ENCODE measurements at regions not wholly inside any gene's neighbourhood (a gene's known extent, or its start where the extent isn't known, plus 50 kb on each side); places are given as distances from the start of the nearest gene placed in this dataset.

- TF ChIP-seq ZFX (IDR thresholded peaks at IDR 0.05; ENCODE audit: borderline replicate concordance) (no peak), CTCF (IDR thresholded peaks at IDR 0.05) (no peak)
- H3K27ac ChIP-seq: no peak overlapping the region
These were observed 110.8 kb downstream of the SPRY1 start for GRCh38 chr4:123507376-123507775.

- H3K27ac ChIP-seq: no peak overlapping the region
- TF ChIP-seq ZFX (IDR thresholded peaks at IDR 0.05; ENCODE audit: borderline replicate concordance) (no peak), CTCF (IDR thresholded peaks at IDR 0.05) (no peak)
These were observed 113.6 kb downstream of the SPRY1 start for GRCh38 chr4:123510221-123510620.

GRCh38 chr4:123510659-123511058 lies 114.1 kb downstream of the SPRY1 start:
- TF ChIP-seq CTCF (IDR thresholded peaks at IDR 0.05) (no peak), ZFX (IDR thresholded peaks at IDR 0.05; ENCODE audit: borderline replicate concordance) (no peak)
- H3K27ac ChIP-seq: no peak overlapping the region

GRCh38 chr4:123516576-123516975 lies 120.0 kb downstream of the SPRY1 start:
- H3K27ac ChIP-seq: no peak overlapping the region
- TF ChIP-seq CTCF (IDR thresholded peaks at IDR 0.05) (no peak), ZFX (IDR thresholded peaks at IDR 0.05; ENCODE audit: borderline replicate concordance) (no peak)

GRCh38 chr4:123517176-123517575 lies 120.6 kb downstream of the SPRY1 start:
- H3K27ac ChIP-seq: no peak overlapping the region
- no peak for TF ChIP-seq ZFX (IDR thresholded peaks at IDR 0.05; ENCODE audit: borderline replicate concordance)
- TF ChIP-seq CTCF (IDR thresholded peaks at IDR 0.05): no peak

GRCh38 chr4:123517971-123518370 lies 121.4 kb downstream of the SPRY1 start:
- TF ChIP-seq ZFX (IDR thresholded peaks at IDR 0.05; ENCODE audit: borderline replicate concordance): no peak
- no peak for TF ChIP-seq CTCF (IDR thresholded peaks at IDR 0.05)

GRCh38 chr4:123520325-123520724 lies 123.7 kb downstream of the SPRY1 start:
- TF ChIP-seq CTCF (IDR thresholded peaks at IDR 0.05) (no peak), ZFX (IDR thresholded peaks at IDR 0.05; ENCODE audit: borderline replicate concordance) (no peak)
- no peak overlapping the region for H3K27ac ChIP-seq

More at GRCh38 chr4:123517971-123518370, 121.4 kb downstream of the SPRY1 start:
- no peak overlapping the region for H3K27ac ChIP-seq

Data from 22Rv1 (cell line).